22Rv1 (cell line): ENCODE measurements at regions not wholly inside any gene's neighbourhood (a gene's known extent, or its start where the extent isn't known, plus 50 kb on each side); places are given as distances from the start of the nearest gene placed in this dataset.

Experiments used
- H3K27ac ChIP-seq: fragments of 450-650 bp; 2 replicates; pipeline ENCODE4 v1.5.1; 2017
- ZFX ChIP-seq: fragments of 450-650 bp; IDR thresholded peaks from 2 replicates; pipeline ENCODE4 v1.6.1; 2017; ENCODE audit warnings: antibody characterized with exemption, borderline replicate concordance
- TF ChIP-seq, protein P1 (sequence below): fragments of 450-650 bp; IDR thresholded peaks from 2 replicates; pipeline ENCODE4 v1.5.1; 2017; ENCODE audit warnings: mild to moderate bottlenecking

DNA sequence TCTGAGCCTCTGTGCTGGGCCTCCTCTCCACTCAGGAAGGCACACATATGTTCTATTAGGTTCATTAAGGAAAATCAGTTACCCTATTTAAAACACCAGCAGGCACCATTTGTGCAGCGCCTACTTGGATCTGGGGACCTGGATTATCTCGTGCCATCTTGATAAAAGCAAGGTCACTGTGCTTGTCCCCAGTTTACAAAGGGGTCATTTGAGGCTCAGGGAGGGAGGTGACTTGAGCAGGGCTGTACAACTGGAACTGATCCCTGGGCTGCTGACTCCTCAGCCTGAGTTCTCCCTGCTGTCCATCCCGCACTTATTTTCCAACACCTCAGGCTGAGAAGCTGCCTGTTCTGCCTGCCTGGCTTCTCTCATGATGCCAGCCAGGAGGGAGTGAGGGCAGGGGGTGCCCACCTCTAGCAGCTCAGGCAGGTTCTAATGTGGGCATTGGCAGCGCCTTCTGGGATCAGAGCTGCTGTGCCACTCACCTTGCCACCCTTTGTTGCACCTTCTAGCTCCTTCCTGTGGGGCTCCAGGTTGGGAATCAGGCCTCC, 120.3 kb downstream of the GLI2 start:
- no peak for TF ChIP-seq ZFX
- TF ChIP-seq, protein P1, sequence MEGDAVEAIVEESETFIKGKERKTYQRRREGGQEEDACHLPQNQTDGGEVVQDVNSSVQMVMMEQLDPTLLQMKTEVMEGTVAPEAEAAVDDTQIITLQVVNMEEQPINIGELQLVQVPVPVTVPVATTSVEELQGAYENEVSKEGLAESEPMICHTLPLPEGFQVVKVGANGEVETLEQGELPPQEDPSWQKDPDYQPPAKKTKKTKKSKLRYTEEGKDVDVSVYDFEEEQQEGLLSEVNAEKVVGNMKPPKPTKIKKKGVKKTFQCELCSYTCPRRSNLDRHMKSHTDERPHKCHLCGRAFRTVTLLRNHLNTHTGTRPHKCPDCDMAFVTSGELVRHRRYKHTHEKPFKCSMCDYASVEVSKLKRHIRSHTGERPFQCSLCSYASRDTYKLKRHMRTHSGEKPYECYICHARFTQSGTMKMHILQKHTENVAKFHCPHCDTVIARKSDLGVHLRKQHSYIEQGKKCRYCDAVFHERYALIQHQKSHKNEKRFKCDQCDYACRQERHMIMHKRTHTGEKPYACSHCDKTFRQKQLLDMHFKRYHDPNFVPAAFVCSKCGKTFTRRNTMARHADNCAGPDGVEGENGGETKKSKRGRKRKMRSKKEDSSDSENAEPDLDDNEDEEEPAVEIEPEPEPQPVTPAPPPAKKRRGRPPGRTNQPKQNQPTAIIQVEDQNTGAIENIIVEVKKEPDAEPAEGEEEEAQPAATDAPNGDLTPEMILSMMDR = no peak
- no peak overlapping the region for H3K27ac ChIP-seq

DNA sequence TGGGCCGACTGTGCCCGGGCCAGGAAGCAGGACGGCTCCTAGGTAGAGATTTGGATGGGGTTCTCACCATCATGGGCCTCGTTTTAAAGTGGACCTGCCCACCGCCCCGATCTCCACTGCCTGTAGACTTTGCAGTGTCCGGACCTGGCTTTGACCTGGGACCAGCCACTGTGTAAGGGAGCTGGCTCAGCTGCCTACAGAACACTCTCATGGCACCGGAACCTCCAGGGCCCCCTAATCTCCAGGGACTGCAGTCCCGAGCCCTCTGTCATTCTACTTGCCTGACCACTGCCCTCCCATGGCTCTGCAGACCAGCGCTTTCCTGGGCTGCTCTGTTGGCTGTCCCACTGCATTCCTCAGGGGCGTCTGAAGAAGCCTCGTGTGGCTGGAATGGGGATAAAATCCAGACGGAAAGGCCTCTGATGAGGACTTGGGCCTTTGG, 120.8 kb downstream of the GLI2 start:
- TF ChIP-seq, protein P1 = no peak
- TF ChIP-seq ZFX = no peak
- H3K27ac ChIP-seq = no peak overlapping the region

DNA sequence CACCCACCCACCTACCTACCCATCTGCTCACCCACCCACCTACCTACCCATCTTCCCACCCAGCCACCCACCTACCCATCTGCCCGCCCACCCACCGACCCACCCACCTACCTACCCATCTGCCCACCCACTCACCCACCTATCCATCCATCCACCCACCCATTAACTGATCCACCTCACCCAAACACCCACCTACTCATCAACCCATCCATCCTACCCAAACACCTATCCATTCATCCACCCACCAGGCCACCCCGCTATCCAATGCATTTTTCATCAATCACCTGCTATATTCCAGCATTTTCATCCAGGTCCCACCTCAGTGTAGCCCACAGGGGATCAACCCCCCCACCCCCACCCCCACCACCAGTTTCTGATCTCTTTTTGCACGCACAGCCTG, 121.8 kb downstream of the GLI2 start:
- H3K27ac ChIP-seq = no peak overlapping the region
- no peak for TF ChIP-seq ZFX
- TF ChIP-seq, protein P1 = no peak

DNA sequence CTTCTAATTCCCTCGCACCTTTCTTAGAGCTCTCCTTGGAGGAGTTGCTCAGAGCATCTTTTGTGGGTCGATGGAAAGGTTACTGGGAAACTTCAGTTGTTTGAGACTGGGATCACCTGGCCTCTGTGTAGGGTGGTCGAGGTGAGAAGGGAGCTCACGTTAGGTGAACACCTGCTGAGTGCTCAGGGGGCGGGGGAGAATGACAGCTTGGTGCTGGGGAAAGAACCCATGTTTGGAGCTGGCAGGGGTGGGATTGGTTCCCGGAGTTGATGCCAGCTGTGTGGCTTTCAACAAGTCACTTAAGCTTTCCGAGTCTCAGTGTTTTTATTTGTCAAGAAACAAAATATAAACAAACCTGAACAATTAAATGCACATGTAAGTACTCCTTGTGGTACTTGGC, 122.3 kb downstream of the GLI2 start:
- no peak overlapping the region for H3K27ac ChIP-seq
- TF ChIP-seq ZFX = no peak
- TF ChIP-seq, protein P1 = no peak

DNA sequence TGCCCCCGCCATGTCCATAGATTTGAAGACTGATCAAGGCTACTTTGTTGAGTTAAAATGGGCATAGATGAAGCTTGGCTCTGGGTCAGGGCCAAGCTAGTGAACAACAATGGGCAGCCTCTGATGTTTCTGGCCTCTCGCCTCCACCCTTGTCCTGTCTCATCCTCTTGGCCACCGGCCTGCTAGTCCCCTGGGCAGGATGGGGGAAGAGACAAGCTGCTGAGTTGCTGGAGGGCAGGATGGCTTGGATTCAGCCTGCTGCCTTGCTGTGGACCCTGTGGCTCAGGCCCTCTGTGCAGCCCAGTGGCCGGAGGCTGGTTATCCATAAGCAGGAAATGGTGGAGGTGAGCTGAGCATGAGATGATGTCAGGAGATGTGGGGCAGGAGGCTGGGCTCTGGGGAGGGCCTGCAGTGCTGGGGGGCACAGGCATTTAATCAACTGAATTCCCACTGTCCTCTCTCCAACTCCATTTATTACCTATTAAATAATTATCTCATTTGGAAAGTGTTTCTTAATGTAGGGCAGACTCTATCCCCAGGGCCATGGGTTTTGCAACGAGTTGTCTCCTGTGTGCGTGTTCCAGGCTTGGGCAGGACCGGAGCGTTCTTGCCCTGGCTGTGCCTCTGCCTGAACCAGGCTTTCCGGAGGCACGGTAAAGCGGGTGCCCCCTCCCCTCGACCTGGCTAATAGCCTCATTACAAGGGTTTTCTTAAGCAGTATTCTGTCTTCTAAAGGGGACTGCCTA, 122.9 kb downstream of the GLI2 start:
- no peak overlapping the region for H3K27ac ChIP-seq
- TF ChIP-seq ZFX = no peak
- TF ChIP-seq, protein P1 = no peak

DNA sequence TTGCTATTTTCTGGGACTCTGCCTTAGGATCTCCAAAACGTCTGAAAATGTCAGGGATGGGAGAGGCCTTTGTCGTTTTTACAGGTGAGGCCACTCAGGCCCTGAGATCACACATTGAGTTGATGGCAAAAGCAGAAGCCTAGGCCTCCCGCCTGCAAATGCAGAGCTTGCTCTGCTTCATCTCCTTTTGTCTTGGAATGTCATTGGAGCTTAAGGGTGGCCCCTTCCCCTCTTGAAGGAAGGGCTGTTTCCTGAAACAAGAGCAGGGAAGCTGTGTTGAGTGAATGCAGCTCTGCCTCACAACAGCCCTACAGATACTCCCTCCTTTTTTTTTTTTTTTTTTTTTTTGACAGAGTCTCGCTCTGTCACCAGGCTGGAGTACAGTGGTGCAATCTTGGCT, 123.5 kb downstream of the GLI2 start:
- H3K27ac ChIP-seq = no peak overlapping the region
- TF ChIP-seq ZFX = no peak
- TF ChIP-seq, protein P1 = no peak

DNA sequence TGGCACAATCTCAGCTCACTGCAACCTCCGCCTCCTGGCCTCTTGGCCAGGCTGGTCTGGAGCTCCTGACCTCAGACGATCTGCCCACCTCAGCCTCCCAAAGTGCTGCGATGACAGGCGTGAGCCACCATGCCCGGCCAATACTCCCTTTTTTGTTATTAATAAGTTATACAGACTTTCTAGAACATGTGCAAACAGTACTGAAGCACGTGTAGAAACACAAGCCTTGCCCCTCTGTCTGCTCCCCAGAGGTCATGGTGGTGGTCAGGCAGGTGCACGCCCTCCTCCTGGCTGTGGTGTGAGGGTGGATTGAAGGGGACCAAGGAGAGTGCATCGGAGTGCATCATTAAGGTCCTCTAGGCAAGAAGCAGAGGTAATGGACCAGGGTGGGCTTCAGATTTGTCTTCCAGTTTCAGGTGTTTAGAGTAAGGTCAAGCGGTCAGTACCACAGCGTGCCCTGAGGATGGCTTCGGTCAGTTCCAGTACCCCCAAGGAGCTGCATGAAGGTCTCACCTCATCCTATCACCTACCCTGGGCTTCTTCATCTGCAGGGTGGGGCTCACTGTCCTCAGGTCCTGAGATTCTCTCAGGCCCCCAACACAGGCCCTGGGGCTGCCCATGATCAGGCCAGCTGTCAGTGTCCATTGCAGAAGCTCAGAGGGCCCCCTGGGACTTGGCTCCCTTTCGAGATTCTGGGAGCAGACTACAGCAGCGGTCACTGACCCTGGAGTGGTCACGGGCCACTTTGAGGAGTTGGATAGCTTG, 124.3 kb downstream of the GLI2 start:
- H3K27ac ChIP-seq = no peak overlapping the region
- TF ChIP-seq ZFX = no peak
- TF ChIP-seq, protein P1 = no peak
